ENCODE measurements at regions not wholly inside any gene's neighbourhood (a gene's known extent, or its start where the extent isn't known, plus 50 kb on each side); places are given as distances from the start of the nearest gene placed in this dataset.
"Not testable (repeated sequence)": the region's sequence is repeated elsewhere in the genome, so short reads cannot be mapped to it uniquely, and the experiment has no call there.

DNA sequence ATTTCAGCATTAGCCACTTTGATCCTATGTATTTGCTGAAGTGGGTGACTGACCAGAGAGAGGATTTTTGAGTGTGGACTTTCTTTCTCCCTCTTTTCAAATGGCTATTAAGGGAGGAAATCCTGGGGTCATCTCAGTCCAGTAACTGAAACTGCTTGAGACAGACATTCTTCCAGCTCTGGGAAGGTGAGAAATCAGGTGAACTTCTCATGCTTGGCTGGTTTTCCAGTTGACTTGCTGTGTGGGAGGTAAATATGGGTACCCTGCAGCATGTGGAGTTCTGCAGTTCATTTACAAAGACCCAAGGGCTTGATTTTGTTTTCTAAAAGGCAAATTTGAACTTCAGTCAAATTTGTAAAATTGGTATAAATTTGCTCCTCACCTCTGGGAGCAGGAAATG, 461.1 kb upstream of the TBL1XR1 start:
- TF ChIP-seq, protein P1, sequence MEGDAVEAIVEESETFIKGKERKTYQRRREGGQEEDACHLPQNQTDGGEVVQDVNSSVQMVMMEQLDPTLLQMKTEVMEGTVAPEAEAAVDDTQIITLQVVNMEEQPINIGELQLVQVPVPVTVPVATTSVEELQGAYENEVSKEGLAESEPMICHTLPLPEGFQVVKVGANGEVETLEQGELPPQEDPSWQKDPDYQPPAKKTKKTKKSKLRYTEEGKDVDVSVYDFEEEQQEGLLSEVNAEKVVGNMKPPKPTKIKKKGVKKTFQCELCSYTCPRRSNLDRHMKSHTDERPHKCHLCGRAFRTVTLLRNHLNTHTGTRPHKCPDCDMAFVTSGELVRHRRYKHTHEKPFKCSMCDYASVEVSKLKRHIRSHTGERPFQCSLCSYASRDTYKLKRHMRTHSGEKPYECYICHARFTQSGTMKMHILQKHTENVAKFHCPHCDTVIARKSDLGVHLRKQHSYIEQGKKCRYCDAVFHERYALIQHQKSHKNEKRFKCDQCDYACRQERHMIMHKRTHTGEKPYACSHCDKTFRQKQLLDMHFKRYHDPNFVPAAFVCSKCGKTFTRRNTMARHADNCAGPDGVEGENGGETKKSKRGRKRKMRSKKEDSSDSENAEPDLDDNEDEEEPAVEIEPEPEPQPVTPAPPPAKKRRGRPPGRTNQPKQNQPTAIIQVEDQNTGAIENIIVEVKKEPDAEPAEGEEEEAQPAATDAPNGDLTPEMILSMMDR (conservative IDR thresholded peaks at IDR 0.05; ENCODE audit: low read depth, low read length) = no peak
- TF ChIP-seq EZH2 (IDR thresholded peaks at IDR 0.05; ENCODE audit: low read length, unreplicated experiment) (no peak), EZH2phosphoT487 (IDR thresholded peaks at IDR 0.05; ENCODE audit: borderline replicate concordance, low read length) (no peak)
- Histone ChIP-seq H3K79me2 (ENCODE audit: low read length) (no peaks in the 10 kb centered on the region), H3K27ac (ENCODE audit: low read length) (no peak overlapping the region), H3K9me2 (replicated peaks; ENCODE audit: low read length) (no peaks in the 10 kb centered on the region), H3F3A (ENCODE audit: low read length, unreplicated experiment) (no peaks in the 10 kb centered on the region), H4K20me1 (ENCODE audit: low read length) (no peaks in the 10 kb centered on the region), H3K9ac (ENCODE audit: low read length) (no peak overlapping the region), H3K36me3 (ENCODE audit: low read depth, low read length) (no peaks in the 10 kb centered on the region), H3K27me3 (ENCODE audit: low read length) (no peaks in the 10 kb centered on the region), H3K9me3 (ENCODE audit: low read length) (no peaks in the 10 kb centered on the region), H3K4me1 (ENCODE audit: insufficient read depth, low read length) (no peaks in the 10 kb centered on the region), H2AFZ (ENCODE audit: low read length) (no peak overlapping the region), H3K4me2 (ENCODE audit: low read length) (no peak overlapping the region), H3K4me3 (ENCODE audit: low read length) (no peak overlapping the region)
- ChIA-PET POLR2A (ENCODE audit: unreplicated experiment) (no interaction called here), CTCF (no interaction called here)
- DNase-seq = no peak
- intact Hi-C loops (cut with micrococcal nuclease) = loop anchor here (10.0 kb wide), 1 partner anchor 604 kb away; no protein-coding TSS in a partner anchor
- ATAC-seq = no peak
- no TSS peak for BruUV-seq (replicated peaks)

DNA sequence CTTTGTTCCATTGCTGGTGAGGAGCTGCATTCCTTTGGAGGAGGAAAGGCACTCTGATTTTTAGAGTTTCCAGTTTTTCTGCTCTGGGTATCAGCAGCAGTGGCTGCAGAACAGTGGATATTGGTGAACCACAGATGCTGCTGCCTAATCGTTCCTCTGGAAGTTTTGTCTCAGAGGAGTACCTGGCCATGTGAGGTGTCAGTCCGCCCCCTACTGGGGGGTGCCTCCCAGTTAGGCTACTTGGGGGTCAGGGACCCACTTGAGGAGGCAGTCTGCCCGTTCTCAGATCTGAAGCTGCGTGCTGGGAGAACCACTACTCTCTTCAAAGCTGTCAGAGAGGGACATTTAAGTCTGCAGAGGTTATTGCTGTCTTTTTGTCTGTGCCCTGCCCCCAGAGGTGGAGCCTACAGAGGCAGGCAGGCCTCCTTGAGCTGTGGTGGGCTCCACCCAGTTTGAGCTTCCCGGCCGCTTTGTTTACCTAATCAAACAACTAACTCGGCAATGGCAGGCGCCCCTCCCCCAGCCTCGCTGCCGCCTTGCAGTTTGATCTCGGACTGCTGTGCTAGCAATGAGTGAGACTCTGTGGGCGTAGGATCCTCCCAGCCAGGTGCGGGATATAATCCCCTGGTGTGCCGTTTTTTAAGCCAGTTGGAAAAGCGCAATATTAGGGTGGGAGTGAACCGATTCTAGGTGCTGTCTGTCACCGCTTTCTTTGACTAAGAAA, 467.3 kb upstream of the TBL1XR1 start:
- H3K9me2 ChIP-seq (replicated peaks; ENCODE audit: low read length); intact Hi-C loops (cut with micrococcal nuclease); H3K9me3 ChIP-seq (ENCODE audit: low read length); H3K4me1 ChIP-seq (ENCODE audit: insufficient read depth, low read length); CTCF ChIA-PET; H3F3A ChIP-seq (ENCODE audit: low read length, unreplicated experiment); H3K27me3 ChIP-seq (ENCODE audit: low read length); ATAC-seq; H3K27ac ChIP-seq (ENCODE audit: low read length); POLR2A ChIA-PET (ENCODE audit: unreplicated experiment); H3K79me2 ChIP-seq (ENCODE audit: low read length); BruUV-seq (replicated peaks); H3K4me3 ChIP-seq (ENCODE audit: low read length); H3K36me3 ChIP-seq (ENCODE audit: low read depth, low read length); H2AFZ ChIP-seq (ENCODE audit: low read length); DNase-seq; H4K20me1 ChIP-seq (ENCODE audit: low read length); H3K4me2 ChIP-seq (ENCODE audit: low read length); H3K9ac ChIP-seq (ENCODE audit: low read length): not testable (repeated sequence)

DNA sequence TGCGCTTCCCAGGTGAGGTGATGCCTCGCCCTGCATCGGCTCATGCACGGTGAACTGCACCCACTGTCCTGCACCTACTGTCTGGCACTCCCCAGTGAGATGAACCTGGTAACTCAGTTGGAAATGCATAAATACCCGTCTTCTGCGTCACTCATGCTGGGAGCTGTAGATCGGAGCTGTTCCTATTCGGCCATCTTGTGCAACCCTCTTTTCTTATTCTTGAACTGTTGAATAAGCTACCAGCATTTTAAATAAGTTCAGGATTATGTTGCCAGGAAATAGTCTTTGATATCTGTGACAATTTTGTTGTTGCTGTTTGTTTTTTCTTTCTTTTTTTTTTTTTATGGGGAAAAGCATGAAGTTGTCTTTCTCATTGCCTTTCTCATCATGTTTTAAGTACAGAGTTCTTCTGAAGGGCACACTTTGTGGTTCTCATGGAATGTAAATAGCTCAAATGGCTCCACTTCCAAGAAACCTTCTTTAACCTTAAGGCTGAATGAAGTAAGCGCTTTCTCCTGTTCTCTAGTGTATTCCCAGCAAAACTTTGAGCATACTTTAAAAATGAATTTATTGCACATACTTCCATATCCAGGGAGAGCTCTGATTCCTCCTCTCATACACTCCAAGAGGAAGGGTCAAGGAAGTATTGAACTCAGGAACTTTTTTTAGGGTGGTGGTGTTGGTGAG, 468.0 kb upstream of the TBL1XR1 start:
- H3K79me2 ChIP-seq (ENCODE audit: low read length) = no peaks in the 10 kb centered on the region
- H3K4me2 ChIP-seq (ENCODE audit: low read length) = no peak overlapping the region
- ATAC-seq (no peak), DNase-seq (no peak)
- H3K4me1 ChIP-seq (ENCODE audit: insufficient read depth, low read length) = no peaks in the 10 kb centered on the region
- POLR2A ChIA-PET (ENCODE audit: unreplicated experiment) = no interaction called here
- H3K9me2 ChIP-seq (replicated peaks; ENCODE audit: low read length) = no peaks in the 10 kb centered on the region
- BruUV-seq (replicated peaks) = no TSS peak
- no peak overlapping the region for H3K4me3 ChIP-seq (ENCODE audit: low read length)
- CTCF ChIA-PET = no interaction called here
- H3K27ac ChIP-seq (ENCODE audit: low read length) = no peak overlapping the region
- H4K20me1 ChIP-seq (ENCODE audit: low read length) = no peaks in the 10 kb centered on the region
- no peaks in the 10 kb centered on the region for H3K9me3 ChIP-seq (ENCODE audit: low read length)
- no peaks in the 10 kb centered on the region for H3K27me3 ChIP-seq (ENCODE audit: low read length)
- no peak for TF ChIP-seq EZH2 (IDR thresholded peaks at IDR 0.05; ENCODE audit: low read length, unreplicated experiment)
- TF ChIP-seq, protein P1 (conservative IDR thresholded peaks at IDR 0.05; ENCODE audit: low read depth, low read length) = no peak
- no peak for TF ChIP-seq EZH2phosphoT487 (IDR thresholded peaks at IDR 0.05; ENCODE audit: borderline replicate concordance, low read length)
- intact Hi-C loops (cut with micrococcal nuclease) = no loop called here
- no peak overlapping the region for H2AFZ ChIP-seq (ENCODE audit: low read length)
- no peak overlapping the region for H3K9ac ChIP-seq (ENCODE audit: low read length)
- H3F3A ChIP-seq (ENCODE audit: low read length, unreplicated experiment) = no peaks in the 10 kb centered on the region
- H3K36me3 ChIP-seq (ENCODE audit: low read depth, low read length) = no peaks in the 10 kb centered on the region

Measured in PC-3 (cell line).